Kidney glomerular epithelial cell (primary cell): ENCODE measurements at regions not wholly inside any gene's neighbourhood (a gene's known extent, or its start where the extent isn't known, plus 50 kb on each side); places are given as distances from the start of the nearest gene placed in this dataset.

ENCODE experiments used
- DNase-seq: peaks from one replicate; lab custom pipeline; 2025; lab: John Stamatoyannopoulos, UW

DNA sequence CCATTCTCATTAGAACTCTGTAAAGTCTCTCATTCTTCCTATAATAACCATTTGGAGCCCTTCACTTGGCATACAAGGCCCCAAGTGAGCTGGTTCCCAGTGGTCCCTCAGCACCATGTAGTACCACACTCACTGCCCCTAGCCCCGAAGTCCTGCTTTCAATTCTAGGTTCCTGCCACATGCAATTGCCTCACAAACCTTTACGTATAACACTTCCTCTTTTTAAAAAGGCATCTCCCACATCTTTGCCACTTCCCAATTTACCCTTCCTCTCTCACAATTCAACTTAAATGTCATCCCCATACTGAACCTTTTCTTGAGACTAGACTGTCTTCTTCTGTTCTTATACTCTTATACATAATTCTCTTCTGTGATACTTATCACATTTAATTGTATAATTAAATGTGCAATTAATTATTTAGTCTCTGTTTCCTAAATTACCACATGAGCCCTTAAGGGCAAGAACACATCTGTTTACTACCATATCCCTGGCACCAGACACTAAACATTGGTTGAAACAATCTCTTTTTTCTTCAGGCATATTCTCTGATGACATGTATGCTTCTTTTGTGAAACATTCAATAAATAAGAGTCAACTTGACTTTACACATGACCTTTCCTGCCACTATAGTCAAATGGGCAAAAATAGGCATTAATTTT, 304.0 kb downstream of the SPRY2 start:
- DNase-seq, result no peak

DNA sequence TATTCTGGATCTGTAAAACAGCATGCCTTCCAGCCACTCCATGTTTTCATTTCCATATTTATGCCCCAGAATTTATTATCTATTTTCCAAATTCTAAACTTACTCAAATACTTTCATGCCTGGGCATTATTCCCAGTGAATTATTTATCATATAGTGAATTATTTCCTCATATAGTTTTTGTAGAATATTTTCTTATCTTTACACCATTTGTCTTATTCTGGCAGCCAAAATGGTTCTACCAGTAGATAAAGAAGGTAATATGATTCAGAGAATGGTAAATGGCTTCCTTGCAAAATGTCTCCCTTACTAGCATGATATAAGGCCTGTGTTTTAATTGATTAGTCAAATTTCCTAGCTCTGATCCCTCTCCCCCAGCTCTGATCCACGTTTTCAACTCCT, 305.8 kb downstream of the SPRY2 start:
- DNase-seq, result no peak

DNA sequence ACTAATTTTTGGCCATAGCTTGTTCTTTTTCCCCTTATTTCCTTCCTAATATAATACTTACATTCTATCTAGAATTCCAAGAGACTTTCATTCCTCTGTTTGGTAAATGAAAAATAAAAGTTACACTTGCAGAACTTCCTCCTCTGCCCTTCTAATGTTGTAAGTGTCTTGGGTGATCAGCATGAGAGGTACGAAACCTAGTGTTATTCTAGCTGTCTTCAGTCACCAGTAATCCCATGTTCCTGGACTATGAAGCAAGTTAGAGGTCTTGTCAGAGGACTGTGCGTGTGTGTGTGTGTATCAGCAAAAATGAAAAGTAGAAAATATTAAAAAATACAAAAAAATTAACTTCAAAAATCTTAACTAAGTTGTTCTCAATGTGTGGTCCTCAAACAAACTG, 307.0 kb downstream of the SPRY2 start:
- DNase-seq, result no peak

DNA sequence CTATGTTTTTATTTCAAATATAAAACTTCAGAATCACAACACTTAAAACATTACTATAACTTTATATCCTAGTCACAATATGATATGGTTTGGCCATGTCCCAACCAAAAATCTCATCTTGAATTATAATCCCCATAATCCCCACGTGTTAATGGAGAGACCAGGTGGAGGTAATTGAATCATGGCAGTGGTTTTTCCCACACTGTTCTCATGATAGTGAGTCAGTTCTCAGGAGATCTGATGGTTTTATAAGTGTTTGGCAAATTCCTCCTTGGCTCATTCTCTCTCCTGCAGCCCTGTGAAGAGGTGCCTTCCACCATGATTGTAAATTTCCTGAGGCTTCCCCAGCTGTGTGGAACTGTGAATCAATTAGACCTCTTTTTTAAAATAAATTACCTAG, 307.6 kb downstream of the SPRY2 start:
- DNase-seq, result no peak

DNA sequence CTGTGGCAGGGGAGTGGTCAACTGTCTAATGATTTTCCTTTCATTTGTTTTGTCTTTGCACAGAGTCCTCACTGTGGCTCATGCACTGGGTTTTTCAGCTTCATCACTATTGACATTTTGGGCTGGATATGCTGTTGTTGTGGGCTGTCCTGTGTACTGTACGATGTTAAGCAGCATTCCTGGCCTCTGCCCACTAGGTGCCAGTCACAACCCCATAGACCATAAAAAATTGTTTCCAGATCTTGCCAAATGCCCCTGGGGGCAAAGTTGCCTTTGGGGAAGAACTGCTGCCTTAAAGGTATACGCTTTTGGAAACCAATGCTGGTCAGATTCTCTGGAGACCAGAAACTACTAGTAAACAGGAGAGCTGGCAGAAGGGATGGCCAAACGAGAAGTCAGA, 310.4 kb downstream of the SPRY2 start:
- DNase-seq, result peak; percentile 26

DNA sequence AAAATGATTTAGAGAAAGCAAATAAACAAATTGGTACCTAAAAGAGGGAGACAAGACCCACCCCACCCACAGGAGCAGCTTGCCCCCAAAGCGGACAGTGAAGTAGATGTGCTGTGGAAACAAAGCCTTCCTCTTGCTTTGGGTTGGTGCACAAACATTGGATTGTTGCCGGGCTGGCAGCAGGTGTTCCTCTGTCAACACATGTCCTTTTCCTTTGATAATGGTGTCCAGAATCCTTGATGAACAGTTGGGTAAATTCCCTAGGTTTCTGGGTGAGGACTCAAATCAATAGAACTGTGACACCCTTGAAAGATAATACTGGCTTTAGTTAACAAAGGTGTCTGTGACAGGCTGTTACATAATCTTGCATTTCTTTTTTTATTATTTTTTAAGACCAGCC, 311.8 kb downstream of the SPRY2 start:
- no peak for DNase-seq

DNA sequence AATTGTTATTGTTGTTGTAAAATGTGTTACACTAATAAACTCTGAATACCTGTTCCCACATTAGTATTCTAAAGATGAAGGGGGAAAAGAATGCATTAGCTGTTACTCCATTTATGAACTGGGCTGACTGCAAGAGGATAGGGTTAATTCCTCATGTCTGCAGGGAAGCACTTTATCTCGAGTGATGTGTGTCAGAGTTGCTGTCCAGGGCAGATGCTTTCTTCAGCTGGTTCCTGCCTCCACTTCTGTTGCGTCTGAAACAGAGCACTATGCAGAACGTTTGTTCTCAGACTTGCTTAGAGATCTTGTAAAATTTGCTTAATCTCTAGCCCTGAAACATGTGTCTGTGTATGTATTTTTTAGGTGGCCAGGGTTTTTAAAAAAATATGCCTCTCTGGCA, 318.8 kb downstream of the SPRY2 start:
- DNase-seq, result no peak

DNA sequence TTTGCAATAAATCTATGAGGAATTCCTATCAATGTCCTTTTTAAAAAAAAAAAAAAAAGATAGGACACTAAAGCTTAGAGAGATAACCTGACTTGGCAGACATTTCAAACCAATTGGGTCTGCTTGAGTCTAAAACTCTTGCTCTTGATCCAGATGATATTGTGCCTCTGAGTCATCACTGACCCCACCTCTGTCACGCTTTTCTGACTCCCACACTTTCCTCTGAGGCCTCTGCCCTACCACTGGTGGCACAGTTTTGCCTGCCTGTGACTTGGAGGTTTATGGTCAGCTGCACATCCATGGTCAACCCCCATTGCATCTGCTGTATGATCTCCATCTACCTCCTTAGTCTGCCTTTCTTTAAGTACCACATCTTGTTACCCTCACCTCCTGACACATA, 328.7 kb downstream of the SPRY2 start:
- DNase-seq, result peak; percentile 33

DNA sequence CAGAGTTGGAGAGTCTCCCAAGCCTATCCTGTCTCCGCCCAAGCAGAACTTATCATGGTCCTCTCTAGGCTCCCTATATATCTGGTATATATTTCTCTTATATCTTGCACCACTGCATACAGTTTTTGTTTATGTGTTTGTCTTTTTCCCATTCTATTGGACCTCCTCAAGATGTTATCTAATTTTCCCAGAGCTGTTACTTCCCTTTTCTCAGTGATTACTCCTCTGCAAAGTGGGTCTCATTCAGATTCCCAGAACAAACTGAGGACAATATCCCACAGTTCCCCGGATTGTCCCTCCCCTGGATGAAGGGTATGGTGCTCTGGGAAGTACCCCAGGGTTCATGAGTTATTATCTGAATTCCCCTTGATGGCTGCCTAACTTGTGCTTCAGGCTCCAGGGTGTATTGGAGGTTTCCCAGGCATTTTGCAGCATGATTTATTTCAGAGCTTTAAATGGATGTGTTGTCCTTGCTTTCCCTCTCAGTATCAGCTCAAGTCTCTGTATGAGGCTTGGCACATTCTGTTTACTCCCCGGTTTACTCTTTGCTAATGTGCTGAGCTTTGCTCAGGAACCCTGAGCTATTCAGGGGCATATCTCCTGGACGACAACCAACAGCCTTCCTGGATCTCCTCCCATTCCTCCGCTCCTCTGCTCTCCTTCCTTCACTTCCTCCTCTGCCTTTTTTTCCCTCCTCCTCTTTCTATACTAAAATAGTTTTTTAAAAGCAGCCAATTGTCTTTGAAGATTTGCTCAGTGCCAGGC, 329.3 kb downstream of the SPRY2 start:
- peak; percentile 33 for DNase-seq

DNA sequence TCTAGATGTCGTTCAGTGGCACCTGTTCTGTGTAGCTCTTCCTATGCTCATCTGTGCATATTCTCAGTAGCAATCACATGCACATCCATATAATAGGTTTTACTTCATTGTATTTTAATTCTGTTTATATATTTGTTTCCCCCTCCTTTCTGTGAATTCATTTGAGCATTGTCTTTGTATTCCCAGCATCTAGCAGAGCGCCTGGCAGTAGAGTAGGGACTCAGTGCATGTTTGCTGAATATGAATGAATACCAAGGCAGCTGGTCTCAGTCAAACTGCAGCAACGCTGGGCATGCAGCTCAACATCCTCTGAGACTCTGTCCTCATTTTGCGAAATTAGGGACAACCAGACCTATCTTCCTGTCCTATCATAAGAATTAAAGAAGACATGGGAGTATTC, 330.1 kb downstream of the SPRY2 start:
- DNase-seq, result no peak

DNA sequence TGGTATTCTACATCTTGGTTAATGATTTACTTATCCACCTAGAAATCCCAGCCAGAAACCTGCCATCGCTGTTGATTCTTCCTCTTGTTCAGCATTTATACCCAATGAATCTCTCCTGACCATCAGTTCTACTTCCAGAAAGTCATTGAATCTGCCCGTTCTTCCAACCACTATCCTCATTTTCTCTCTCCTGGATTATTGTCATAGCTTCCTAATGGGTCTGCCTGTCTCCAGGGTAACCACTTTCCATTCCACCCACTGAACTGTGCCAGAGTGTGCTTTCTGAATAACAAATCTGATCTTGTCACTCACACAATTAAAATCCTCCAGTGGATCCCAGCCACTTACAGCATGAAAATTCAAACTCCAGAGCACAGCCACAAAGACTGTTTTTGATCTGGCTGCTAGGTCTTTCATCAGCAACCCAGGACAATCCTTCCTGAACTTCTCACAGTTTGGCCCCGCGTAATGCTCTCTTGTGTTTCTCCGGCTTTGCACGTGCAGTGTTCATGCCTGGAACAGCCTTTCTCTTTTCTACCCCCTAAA, 330.6 kb downstream of the SPRY2 start:
- peak; percentile 60 for DNase-seq

DNA sequence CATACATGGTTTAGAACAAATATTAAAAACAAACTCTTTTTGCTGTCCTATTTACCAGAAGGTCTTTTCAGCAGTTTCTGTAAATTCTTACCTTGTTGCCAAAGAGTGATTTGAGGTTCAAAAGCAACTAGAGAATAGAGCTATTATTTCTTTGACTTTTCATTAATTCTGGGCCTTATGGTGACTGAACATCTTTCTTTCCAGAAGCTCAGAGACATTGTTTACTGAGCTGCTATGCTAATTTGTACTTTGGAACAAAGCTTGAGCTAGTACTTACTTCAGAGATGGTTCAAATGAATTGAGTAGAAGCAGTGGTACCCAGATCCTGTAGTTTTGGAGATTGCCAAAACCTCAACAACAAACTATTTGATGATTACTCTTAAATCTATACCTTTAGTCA, 331.2 kb downstream of the SPRY2 start:
- no peak for DNase-seq

DNA sequence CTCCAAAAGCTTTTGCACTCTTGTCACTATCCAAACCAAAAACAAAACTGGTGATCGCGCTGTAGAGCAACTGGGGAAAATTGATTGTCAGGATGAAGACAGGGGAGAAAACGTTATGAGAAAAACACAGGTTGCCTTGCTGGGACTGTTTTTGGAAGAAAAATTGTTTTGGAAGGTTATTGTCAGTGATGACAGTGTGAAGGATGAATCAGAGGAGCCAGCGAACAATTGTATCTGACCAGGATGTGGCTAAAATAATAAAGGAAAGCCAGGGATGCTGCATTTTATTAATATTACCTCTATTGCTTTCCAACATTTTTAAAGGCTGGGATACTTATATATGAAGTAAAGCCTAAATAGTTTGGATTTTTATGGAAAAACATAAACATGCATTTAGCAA, 334.0 kb downstream of the SPRY2 start:
- DNase-seq, result no peak

DNA sequence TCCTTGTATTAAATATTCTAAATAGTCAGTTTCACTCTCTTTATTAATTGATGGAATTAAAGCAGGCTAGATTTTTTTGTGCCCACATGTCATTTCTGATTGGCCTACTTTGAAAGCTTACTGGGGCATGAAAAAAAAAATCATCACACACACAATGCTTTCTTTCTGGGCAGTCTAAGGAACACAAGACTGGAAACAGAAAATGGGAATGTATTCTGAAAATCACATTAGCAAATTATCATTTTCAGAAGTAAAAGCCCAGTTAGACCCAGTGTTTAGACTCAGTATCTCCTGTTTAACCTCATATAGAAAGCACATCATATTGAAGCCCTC, 339.4 kb downstream of the SPRY2 start:
- DNase-seq, result no peak

DNA sequence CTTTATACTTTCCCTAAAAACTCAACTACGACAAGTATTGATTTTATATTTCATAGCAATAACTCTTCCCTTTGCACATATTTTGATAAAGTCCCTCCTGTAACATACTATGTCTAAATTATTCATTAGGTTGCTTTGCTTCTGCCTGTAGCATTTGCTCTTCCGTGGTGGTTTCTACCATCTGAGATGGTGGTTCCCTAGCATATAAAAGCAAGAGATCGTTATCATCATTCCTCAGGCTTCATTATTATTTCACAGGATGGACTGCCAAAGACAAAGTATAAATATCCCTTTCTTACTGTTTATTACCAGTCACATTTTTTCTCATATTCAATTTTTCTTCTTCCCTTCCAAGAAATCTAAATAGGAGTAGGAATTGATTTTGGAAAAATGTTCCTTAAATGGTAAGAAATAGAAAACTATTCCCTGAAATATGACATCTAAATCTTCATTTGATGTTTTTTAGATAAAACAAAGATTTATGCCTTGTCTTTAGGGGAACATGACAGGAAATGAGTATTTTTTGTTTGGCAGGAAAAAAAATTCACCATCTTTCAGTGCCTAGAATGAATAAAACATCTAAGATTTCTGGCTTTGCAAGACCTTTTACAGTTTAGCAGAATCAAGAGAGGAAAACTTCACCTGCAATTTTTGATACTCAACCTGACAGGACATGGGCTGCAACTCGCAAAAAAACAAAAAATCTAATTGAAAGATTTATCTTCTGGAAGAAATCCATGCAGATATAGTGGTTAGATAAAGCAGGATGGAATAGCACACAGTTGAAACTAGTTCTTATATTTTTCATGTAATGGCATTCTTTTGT, 340.0 kb downstream of the SPRY2 start:
- no peak for DNase-seq

DNA sequence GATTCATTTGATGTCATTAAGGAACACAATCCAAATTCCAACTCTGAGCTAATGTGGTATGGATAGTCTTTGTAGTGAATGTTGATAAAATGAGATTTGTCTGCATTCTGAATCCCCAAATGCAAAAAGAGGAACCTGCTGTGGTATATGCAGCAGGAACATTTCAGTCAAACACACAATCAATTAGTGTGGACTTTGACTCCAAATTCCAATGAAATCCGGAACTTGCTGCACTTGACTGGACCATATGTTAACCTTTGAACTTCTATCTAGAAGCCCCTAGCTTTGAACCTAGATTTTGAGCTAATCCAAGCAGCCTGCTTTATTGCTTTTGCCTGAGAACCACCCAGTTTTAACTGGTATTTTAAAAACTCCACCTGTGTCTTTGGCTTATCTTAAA, 341.3 kb downstream of the SPRY2 start:
- no peak for DNase-seq

DNA sequence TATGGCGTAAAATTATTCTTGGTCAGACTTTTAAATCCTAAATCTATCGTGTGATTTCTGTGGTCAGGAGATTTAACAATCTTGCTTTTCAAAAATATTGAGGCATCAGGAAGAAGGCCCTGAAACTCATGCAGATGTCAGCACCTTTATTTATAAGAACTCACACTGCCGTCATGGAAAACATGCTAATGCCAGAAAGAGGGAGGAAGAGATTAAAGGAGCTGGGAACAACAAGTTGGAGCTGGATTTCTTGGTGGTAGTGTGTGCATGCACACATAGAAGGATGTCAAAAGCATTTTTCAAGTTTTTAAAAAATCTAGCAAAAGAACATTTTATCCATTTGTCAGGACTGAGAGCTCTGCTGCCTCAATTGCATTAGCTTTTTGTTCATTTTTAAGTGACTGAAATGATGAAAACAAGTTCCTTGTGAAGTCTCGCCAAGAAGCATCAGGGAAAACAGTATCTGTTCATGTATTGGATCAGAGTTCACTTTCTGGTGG, 342.5 kb downstream of the SPRY2 start:
- no peak for DNase-seq

DNA sequence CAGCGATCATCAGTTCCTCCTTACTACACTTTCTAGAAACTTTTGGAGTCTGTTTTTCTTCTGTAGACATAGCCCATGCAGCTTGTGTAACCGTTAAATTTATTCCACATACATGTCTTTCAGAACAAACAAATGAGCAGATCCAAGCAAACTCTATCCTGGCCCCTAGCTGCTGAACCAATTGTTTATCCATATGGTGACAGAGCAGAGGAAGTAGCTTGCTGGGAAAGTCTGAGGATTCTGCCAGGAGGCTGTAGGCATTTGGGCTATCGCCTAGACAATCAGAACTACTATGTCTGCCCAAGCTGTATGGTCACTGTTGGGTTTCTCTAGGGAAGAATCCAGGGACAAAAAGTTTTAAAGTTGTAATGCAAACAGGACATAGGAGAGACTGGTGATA, 343.7 kb downstream of the SPRY2 start:
- DNase-seq, result no peak

DNA sequence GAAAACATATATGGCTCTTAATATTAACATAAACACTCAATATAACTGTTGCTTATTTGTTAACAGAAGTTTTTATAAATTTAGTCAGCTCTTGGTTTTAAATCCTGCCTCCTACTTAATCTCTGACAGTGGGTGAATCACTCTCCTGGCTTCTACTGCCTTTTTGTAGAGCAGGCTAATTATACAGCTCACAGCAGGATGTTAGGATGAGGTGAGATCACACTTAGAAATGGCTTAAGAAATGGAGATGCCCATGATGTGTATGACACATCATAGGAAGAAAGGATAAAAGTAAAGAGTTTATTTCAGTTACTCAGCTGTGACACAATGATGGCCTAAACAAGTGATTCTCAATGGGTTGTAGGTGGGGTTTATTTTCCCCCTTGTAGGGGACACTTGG, 345.6 kb downstream of the SPRY2 start:
- DNase-seq, result peak; percentile 92

DNA sequence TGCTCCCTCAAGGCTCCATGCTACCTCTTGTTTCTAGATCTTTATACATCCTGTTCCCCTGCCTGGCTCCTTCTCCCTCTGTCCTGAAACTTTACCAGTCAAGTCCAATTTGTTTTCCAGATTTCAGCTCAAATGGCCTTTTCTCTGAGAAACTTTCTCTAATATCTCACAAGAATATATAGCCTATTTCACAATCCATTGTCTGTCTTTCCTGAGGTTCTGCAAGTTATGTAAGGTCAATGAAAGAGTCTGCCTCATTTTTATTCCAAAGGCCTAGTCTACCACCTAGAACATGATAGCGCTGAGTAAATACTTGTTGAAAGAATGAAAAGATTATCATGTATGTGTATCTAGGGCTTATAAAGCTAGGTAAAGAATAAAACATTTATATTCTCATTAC, 348.8 kb downstream of the SPRY2 start:
- no peak for DNase-seq

DNA sequence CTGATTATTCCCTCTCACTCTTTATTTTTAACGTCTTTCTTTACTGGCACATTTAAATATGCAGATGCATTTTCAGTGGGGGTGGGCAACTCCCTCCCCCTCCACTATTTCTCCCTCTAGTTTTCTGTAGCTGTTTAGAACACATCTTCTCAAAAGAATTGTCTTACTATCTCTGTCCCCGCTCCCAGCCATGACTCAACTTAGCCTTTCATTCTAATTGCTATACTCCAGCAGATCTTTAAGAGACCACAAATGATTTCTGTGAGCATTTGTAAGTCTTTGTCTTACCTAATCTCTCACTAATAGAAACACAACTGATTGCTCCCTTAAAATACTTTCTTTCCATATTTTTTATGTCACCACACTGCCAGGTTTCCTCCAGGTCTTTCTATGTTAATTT, 350.9 kb downstream of the SPRY2 start:
- DNase-seq, result no peak

DNA sequence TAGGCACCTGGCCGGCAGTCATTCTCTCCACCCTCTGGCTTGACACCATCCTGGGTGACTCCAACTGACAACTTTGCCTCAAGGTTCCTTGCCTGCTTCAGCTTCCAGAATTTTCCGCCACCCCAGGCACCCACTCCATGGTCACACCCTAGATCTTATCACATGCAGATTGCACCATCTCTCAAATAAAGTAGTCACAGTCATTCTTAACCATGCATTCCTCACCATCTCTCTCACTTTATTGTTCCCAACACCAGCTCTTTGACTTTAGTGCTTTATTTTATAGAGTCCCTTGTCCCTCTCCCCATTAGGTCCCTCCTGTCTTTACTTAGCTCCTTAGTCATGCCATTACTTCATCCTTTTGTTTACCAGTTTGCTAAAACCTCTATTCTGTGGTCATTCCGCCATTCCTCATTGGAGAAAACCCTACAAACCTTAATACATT, 351.7 kb downstream of the SPRY2 start:
- DNase-seq, result no peak

DNA sequence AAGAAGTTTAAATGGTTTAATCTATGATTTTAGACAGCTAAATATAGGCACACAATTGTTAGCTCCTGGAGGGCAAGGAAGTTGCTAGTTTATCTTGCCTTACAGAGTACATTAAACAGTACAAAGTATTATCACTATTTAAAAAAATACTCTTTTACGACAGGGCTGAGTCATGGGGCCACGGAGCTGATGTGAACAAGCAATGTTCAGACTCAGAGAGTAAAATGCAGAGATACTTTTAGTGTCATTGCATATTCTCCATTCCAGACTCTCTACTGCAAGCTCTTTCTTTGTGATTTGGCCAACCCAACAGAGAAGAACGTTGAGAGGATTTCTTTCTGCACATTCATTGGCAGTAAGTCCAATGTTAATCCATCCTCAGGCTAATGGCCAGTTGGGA, 352.4 kb downstream of the SPRY2 start:
- DNase-seq, result no peak
